PC-9 (cell line): ENCODE measurements at regions not wholly inside any gene's neighbourhood (a gene's known extent, or its start where the extent isn't known, plus 50 kb on each side); places are given as distances from the start of the nearest gene placed in this dataset.

Source experiments
- BruUV-seq: library from RNA; stranded (reverse); fragments of 400-500 nt; replicated peaks from 2 replicates; lab custom pipeline; 2021; lab: Mats Ljungman, UMichigan
- CTCF ChIA-PET: fragments of 300-600 bp; sonication (Branson Sonifier 250); formaldehyde crosslinking; loops from one replicate; lab custom pipeline; 2022; ENCODE audit warnings: antibody characterized with exemption; lab: Charles Lee
- POLR2A ChIA-PET: fragments of 300-600 bp; sonication (Branson Sonifier 250); formaldehyde crosslinking; loops from one replicate; lab custom pipeline; 2022; ENCODE audit warnings: antibody characterized with exemption; ENCODE audit not compliant: unreplicated experiment; lab: Charles Lee
- DNase-seq, 2 experiments: peaks; one replicate each; pipeline versions ENCODE4 v3.0.0 to v3.0.0-alpha.2; 2015 to 2022; ENCODE audit warnings: mixed read lengths in 1 of 2
- H2AFZ ChIP-seq: fragments of 200-600 bp; sonication (generic); 2 replicates; pipeline ENCODE4 v1.8.1; 2017; ENCODE audit warnings: antibody characterized with exemption
- H3F3A ChIP-seq: fragments of 200-600 bp; sonication (generic); 2 replicates; pipeline ENCODE4 v1.8.1; 2017; ENCODE audit warnings: antibody characterized with exemption, mild to moderate bottlenecking, low read depth; ENCODE audit not compliant: insufficient read depth
- H3K27ac ChIP-seq: fragments of 200-600 bp; sonication (generic); 2 replicates; pipeline ENCODE4 v1.6.1; 2016; ENCODE audit warnings: mixed run types
- H3K27me3 ChIP-seq: fragments of 200-600 bp; sonication (generic); 2 replicates; pipeline ENCODE4 v1.6.1; 2016; ENCODE audit warnings: low read depth, mixed run types; ENCODE audit not compliant: insufficient read depth
- H3K36me3 ChIP-seq: fragments of 200-600 bp; sonication (generic); 2 replicates; pipeline ENCODE4 v1.6.1; 2016; ENCODE audit warnings: low read depth, mixed run types
- H3K4me1 ChIP-seq: fragments of 200-600 bp; sonication (generic); replicated peaks from 2 replicates; pipeline ENCODE4 v1.6.1; 2016; ENCODE audit warnings: mixed run types; ENCODE audit not compliant: insufficient read depth
- H3K4me2 ChIP-seq: fragments of 200-600 bp; sonication (generic); 2 replicates; pipeline ENCODE4 v1.6.1; 2017; ENCODE audit warnings: mixed run types
- H3K4me3 ChIP-seq: fragments of 200-600 bp; sonication (generic); 2 replicates; pipeline ENCODE4 v1.6.1; 2016; ENCODE audit warnings: mixed run types
- H3K79me2 ChIP-seq: fragments of 200-600 bp; sonication (generic); 2 replicates; pipeline ENCODE4 v1.6.1; 2017; ENCODE audit warnings: low read depth, mixed run types
- H3K9me2 ChIP-seq: fragments of 200-600 bp; sonication (generic); 2 replicates; pipeline ENCODE4 v1.8.1; 2017; ENCODE audit warnings: mild to moderate bottlenecking; ENCODE audit not compliant: insufficient read depth
- H3K9me3 ChIP-seq: fragments of 200-600 bp; sonication (generic); 2 replicates; pipeline ENCODE4 v1.8.1; 2016; ENCODE audit warnings: low read depth; ENCODE audit not compliant: insufficient read depth
- H4K20me1 ChIP-seq: fragments of 200-600 bp; sonication (generic); 2 replicates; pipeline ENCODE4 v1.8.1; 2017; ENCODE audit not compliant: insufficient read depth
- CTCF ChIP-seq: fragments of 200-600 bp; sonication (generic); conservative IDR thresholded peaks from 2 replicates; pipeline ENCODE4 v1.6.1; 2017; ENCODE audit warnings: mixed run types, antibody characterized with exemption, mild to moderate bottlenecking, moderate library complexity
- EZH2 ChIP-seq: fragments of 200-600 bp; sonication (generic); IDR thresholded peaks from 2 replicates; pipeline ENCODE4 v1.8.0; 2017; ENCODE audit warnings: antibody characterized with exemption, low read depth
- intact Hi-C: fragments of 100-400 bp; cut with micrococcal nuclease; formaldehyde crosslinking; loops from one replicate; pipeline ENCODE4 v1.10.0; 2022; ENCODE audit not compliant: unreplicated experiment

GRCh38 chr3:148500881-148501280, 196.8 kb upstream of the AGTR1 start:
- BruUV-seq: no TSS peak

DNA sequence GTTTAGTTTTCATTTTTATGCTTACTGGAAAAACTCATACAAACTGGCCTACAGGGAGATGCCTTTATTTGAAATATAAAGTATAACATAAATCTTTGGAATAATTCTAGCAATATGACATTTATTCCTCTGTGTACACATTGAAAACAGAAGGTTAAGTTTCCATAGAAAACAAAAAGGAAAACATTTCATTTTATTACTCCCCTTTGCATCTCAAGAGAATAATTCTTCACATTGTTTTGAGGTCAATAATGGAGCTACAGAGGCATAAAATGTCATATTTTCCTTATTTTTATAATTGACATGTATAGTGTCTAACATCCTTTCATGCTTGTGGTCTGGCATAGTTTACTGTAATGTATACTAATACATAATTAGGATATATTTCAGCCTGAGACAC, 187.6 kb upstream of the AGTR1 start:
- POLR2A ChIA-PET: interaction anchor here (0.6 kb wide), 1 partner anchor 63 kb away, joined by 6 read pairs; no protein-coding TSS in a partner anchor
- Histone ChIP-seq H2AFZ (no peak overlapping the region), H3K27me3 (no peaks in the 10 kb centered on the region), H4K20me1 (no peaks in the 10 kb centered on the region), H3F3A (no peaks in the 10 kb centered on the region), H3K9me3 (no peaks in the 10 kb centered on the region), H3K9me2 (no peaks in the 10 kb centered on the region), H3K4me3 (no peak overlapping the region), H3K4me2 (no peak overlapping the region), H3K4me1 (no peaks in the 10 kb centered on the region), H3K79me2 (no peaks in the 10 kb centered on the region), H3K27ac (no peak overlapping the region), H3K36me3 (no peaks in the 10 kb centered on the region)
- no TSS peak for BruUV-seq
- TF ChIP-seq EZH2 (no peak), CTCF (no peak)
- intact Hi-C loops: no loop called here
- CTCF ChIA-PET: no interaction called here
- DNase-seq: no peak

More at GRCh38 chr3:148500881-148501280, 196.8 kb upstream of the AGTR1 start:
- Histone ChIP-seq H2AFZ (no peak overlapping the region), H4K20me1 (no peaks in the 10 kb centered on the region), H3K36me3 (no peaks in the 10 kb centered on the region), H3K4me2 (no peak overlapping the region), H3F3A (no peaks in the 10 kb centered on the region), H3K27ac (no peak overlapping the region), H3K79me2 (no peaks in the 10 kb centered on the region), H3K9me3 (no peaks in the 10 kb centered on the region; the same call in 1 of the 2 replicates), H3K27me3 (no peaks in the 10 kb centered on the region), H3K9me2 (no peaks in the 10 kb centered on the region), H3K4me3 (no peak overlapping the region), H3K4me1 (no peaks in the 10 kb centered on the region)
- no peak for DNase-seq
- TF ChIP-seq CTCF (no peak), EZH2 (no peak)
- CTCF ChIA-PET: no interaction called here
- intact Hi-C loops: loop anchor here (10.0 kb wide), 1 partner anchor 444 kb away; no protein-coding TSS in a partner anchor
- POLR2A ChIA-PET: no interaction called here

- H3F3A ChIP-seq: no peaks in the 10 kb centered on the region
- no peak overlapping the region for H3K27ac ChIP-seq
- H3K9me2 ChIP-seq: no peaks in the 10 kb centered on the region
- no peaks in the 10 kb centered on the region for H3K9me3 ChIP-seq
- intact Hi-C loops: no loop called here
- POLR2A ChIA-PET: no interaction called here
- no peak for DNase-seq
- no peak overlapping the region for H3K4me2 ChIP-seq
- H3K27me3 ChIP-seq: no peaks in the 10 kb centered on the region
- no peaks in the 10 kb centered on the region for H3K36me3 ChIP-seq
- TF ChIP-seq CTCF (no peak), EZH2 (no peak)
- no peak overlapping the region for H3K4me3 ChIP-seq
- CTCF ChIA-PET: no interaction called here
- no peaks in the 10 kb centered on the region for H4K20me1 ChIP-seq
- H3K79me2 ChIP-seq: no peaks in the 10 kb centered on the region
- no peaks in the 10 kb centered on the region for H3K4me1 ChIP-seq
- H2AFZ ChIP-seq: no peak overlapping the region
- no TSS peak for BruUV-seq
These were observed 187.1 kb upstream of the AGTR1 start for GRCh38 chr3:148510561-148510960.
